IgD-negative memory B cell (primary cell): ENCODE measurements at regions not wholly inside any gene's neighbourhood (a gene's known extent, or its start where the extent isn't known, plus 50 kb on each side); places are given as distances from the start of the nearest gene placed in this dataset.

Source experiments
- H3K27ac Mint-ChIP-seq, 3 donors: one replicate each; pipeline ENCODE4 v1.8.0; 2020 to 2022; ENCODE audit warnings: mild to moderate bottlenecking in 3 of 3, mixed read lengths in 3 of 3, moderate library complexity in 1 of 3
- H3K27me3 Mint-ChIP-seq: one replicate; pipeline ENCODE4 v1.8.0; 2021; ENCODE audit warnings: mixed read lengths
- H3K36me3 Mint-ChIP-seq: one replicate; pipeline ENCODE4 v1.8.0; 2020; ENCODE audit warnings: mild to moderate bottlenecking, mixed read lengths
- H3K4me1 Mint-ChIP-seq, 3 donors: one replicate each; pipeline ENCODE4 v1.8.0; 2020 to 2022; ENCODE audit warnings: mixed read lengths in 3 of 3, mild to moderate bottlenecking in 1 of 3
- H3K4me3 Mint-ChIP-seq, 4 donors: one replicate each; pipeline ENCODE4 v1.8.0; 2020 to 2022; ENCODE audit warnings: mild to moderate bottlenecking in 4 of 4, mixed read lengths in 4 of 4, moderate library complexity in 3 of 4
- H3K9me3 Mint-ChIP-seq, 3 donors: one replicate each; pipeline ENCODE4 v1.8.0; 2020 to 2021; ENCODE audit warnings: mixed read lengths in 3 of 3, mild to moderate bottlenecking in 1 of 3

- Mint-ChIP-seq H3K4me3 (peak overlapping the region in 1 of 4 donors; percentile 19), H3K36me3 (peaks cover 5% of the 10 kb centered on the region), H3K27me3 (peaks cover under 1% of the 10 kb centered on the region), H3K4me1 (peaks cover 6 to 12% (median 9%) of the 10 kb centered on the region in 3 donors), H3K9me3 (peaks cover 5 to 17% (median 8%) of the 10 kb centered on the region in 3 donors), H3K27ac (no peak overlapping the region)
These were observed 364.9 kb downstream of the ICE1 start for GRCh38 chr5:5787373-5787772.

GRCh38 chr5:5784101-5784500 is 361.6 kb downstream of the ICE1 start:
- peaks cover 6 to 9% (median 9%) of the 10 kb centered on the region in 3 donors for H3K4me1 Mint-ChIP-seq
- H3K4me3 Mint-ChIP-seq: peak overlapping the region in 2 of 4 donors; percentile 56 to 79
- H3K36me3 Mint-ChIP-seq: peaks cover 3% of the 10 kb centered on the region
- H3K9me3 Mint-ChIP-seq: peaks cover 7 to 17% (median 8%) of the 10 kb centered on the region in 3 donors
- H3K27ac Mint-ChIP-seq: no peak overlapping the region
- H3K27me3 Mint-ChIP-seq: no peaks in the 10 kb centered on the region

GRCh38 chr5:5783021-5783420 is 360.5 kb downstream of the ICE1 start:
- Mint-ChIP-seq H3K27me3 (no peaks in the 10 kb centered on the region), H3K4me3 (no peak overlapping the region), H3K4me1 (peaks cover 5 to 6% (median 5%) of the 10 kb centered on the region in 3 donors), H3K27ac (no peak overlapping the region), H3K9me3 (peaks cover 7 to 17% (median 8%) of the 10 kb centered on the region in 3 donors), H3K36me3 (peaks cover 3% of the 10 kb centered on the region)

- H3K27me3 Mint-ChIP-seq: no peaks in the 10 kb centered on the region
- H3K4me1 Mint-ChIP-seq: peaks cover 5 to 6% (median 5%) of the 10 kb centered on the region in 3 donors
- H3K27ac Mint-ChIP-seq: no peak overlapping the region
- H3K9me3 Mint-ChIP-seq: peaks cover 7 to 16% (median 8%) of the 10 kb centered on the region in 3 donors
- H3K4me3 Mint-ChIP-seq: no peak overlapping the region
- H3K36me3 Mint-ChIP-seq: peaks cover 3% of the 10 kb centered on the region
These were observed 359.9 kb downstream of the ICE1 start for GRCh38 chr5:5782402-5782801.

GRCh38 chr5:5781335-5781734 is 358.9 kb downstream of the ICE1 start:
- no peak overlapping the region for H3K4me3 Mint-ChIP-seq
- peaks cover 2 to 5% (median 4%) of the 10 kb centered on the region in 3 donors for H3K9me3 Mint-ChIP-seq
- peaks cover 3% of the 10 kb centered on the region for H3K36me3 Mint-ChIP-seq
- H3K27ac Mint-ChIP-seq: no peak overlapping the region
- H3K4me1 Mint-ChIP-seq: peaks cover under 1 to 5% (median 3%) of the 10 kb centered on the region in 3 donors
- H3K27me3 Mint-ChIP-seq: no peaks in the 10 kb centered on the region

GRCh38 chr5:5780253-5780652 is 357.8 kb downstream of the ICE1 start:
- Mint-ChIP-seq H3K9me3 (peaks cover 0 to 2% (median 2%) of the 10 kb centered on the region in 3 donors), H3K27ac (peak overlapping the region in 1 of 3 donors; percentile 55), H3K4me1 (peaks cover 0 to 9% (median 4%) of the 10 kb centered on the region in 3 donors), H3K36me3 (peaks cover 3% of the 10 kb centered on the region), H3K4me3 (no peak overlapping the region), H3K27me3 (no peaks in the 10 kb centered on the region)

- peaks cover 3% of the 10 kb centered on the region for H3K36me3 Mint-ChIP-seq
- no peaks in the 10 kb centered on the region for H3K27me3 Mint-ChIP-seq
- peaks cover 13 to 18% (median 15%) of the 10 kb centered on the region in 3 donors for H3K4me1 Mint-ChIP-seq
- no peak overlapping the region for H3K27ac Mint-ChIP-seq
- peaks cover 0 to 2% (median 0%) of the 10 kb centered on the region in 3 donors for H3K9me3 Mint-ChIP-seq
- no peak overlapping the region for H3K4me3 Mint-ChIP-seq
These were observed 354.5 kb downstream of the ICE1 start for GRCh38 chr5:5777013-5777412.

GRCh38 chr5:5772202-5772601 is 349.7 kb downstream of the ICE1 start:
- Mint-ChIP-seq H3K9me3 (no peaks in the 10 kb centered on the region), H3K27ac (peak overlapping the region in 1 of 3 donors; percentile 54), H3K4me3 (peak overlapping the region in 2 of 4 donors; percentile 67 to 69), H3K36me3 (peaks cover 3% of the 10 kb centered on the region), H3K27me3 (no peaks in the 10 kb centered on the region), H3K4me1 (peaks cover 23 to 37% (median 30%) of the 10 kb centered on the region in 3 donors)

- Mint-ChIP-seq H3K27me3 (no peaks in the 10 kb centered on the region), H3K9me3 (no peaks in the 10 kb centered on the region), H3K27ac (peak overlapping the region in 1 of 3 donors; percentile 81), H3K4me1 (peaks cover 23 to 38% (median 29%) of the 10 kb centered on the region in 3 donors), H3K4me3 (peak overlapping the region in 1 of 4 donors; percentile 79), H3K36me3 (peaks cover 3% of the 10 kb centered on the region)
These were observed 348.3 kb downstream of the ICE1 start for GRCh38 chr5:5770825-5771224.

- no peaks in the 10 kb centered on the region for H3K36me3 Mint-ChIP-seq
- no peaks in the 10 kb centered on the region for H3K9me3 Mint-ChIP-seq
- no peak overlapping the region for H3K4me3 Mint-ChIP-seq
- peaks cover 2% of the 10 kb centered on the region for H3K27me3 Mint-ChIP-seq
- H3K4me1 Mint-ChIP-seq: peaks cover 14 to 25% (median 20%) of the 10 kb centered on the region in 3 donors
- H3K27ac Mint-ChIP-seq: no peak overlapping the region
These were observed 344.9 kb downstream of the ICE1 start for GRCh38 chr5:5767286-5767928.

GRCh38 chr5:5765066-5765850 is 342.8 kb downstream of the ICE1 start:
- Mint-ChIP-seq H3K4me1 (peaks cover 2 to 7% (median 6%) of the 10 kb centered on the region in 3 donors), H3K9me3 (peaks cover 0 to 2% (median 0%) of the 10 kb centered on the region in 3 donors), H3K4me3 (no peak overlapping the region)

GRCh38 chr5:5764246-5764645 is 341.8 kb downstream of the ICE1 start:
- H3K4me3 Mint-ChIP-seq: no peak overlapping the region
- H3K27ac Mint-ChIP-seq: no peak overlapping the region
- H3K27me3 Mint-ChIP-seq: peaks cover 2% of the 10 kb centered on the region
- H3K4me1 Mint-ChIP-seq: peaks cover 0 to 4% (median 0%) of the 10 kb centered on the region in 3 donors
- peaks cover 2% of the 10 kb centered on the region for H3K36me3 Mint-ChIP-seq
- peaks cover 0 to 2% (median 0%) of the 10 kb centered on the region in 3 donors for H3K9me3 Mint-ChIP-seq

More at GRCh38 chr5:5765066-5765850, 342.8 kb downstream of the ICE1 start:
- peaks cover 2% of the 10 kb centered on the region for H3K27me3 Mint-ChIP-seq
- no peak overlapping the region for H3K27ac Mint-ChIP-seq
- H3K36me3 Mint-ChIP-seq: peaks cover 2% of the 10 kb centered on the region

- H3K27me3 Mint-ChIP-seq: no peaks in the 10 kb centered on the region
- peak overlapping the region in 2 of 3 donors; percentile 64 to 73 for H3K27ac Mint-ChIP-seq
- H3K4me1 Mint-ChIP-seq: peaks cover 27 to 59% (median 54%) of the 10 kb centered on the region in 3 donors
- peaks cover 2% of the 10 kb centered on the region for H3K36me3 Mint-ChIP-seq
- peaks cover 0 to 2% (median 0%) of the 10 kb centered on the region in 3 donors for H3K9me3 Mint-ChIP-seq
- peak overlapping the region; percentile 53 to 92 (median 74) for H3K4me3 Mint-ChIP-seq
These were observed 334.3 kb downstream of the ICE1 start for GRCh38 chr5:5756762-5757161.

GRCh38 chr5:5755888-5756287 is 333.4 kb downstream of the ICE1 start:
- Mint-ChIP-seq H3K4me1 (peaks cover 36 to 66% (median 63%) of the 10 kb centered on the region in 3 donors), H3K27me3 (no peaks in the 10 kb centered on the region), H3K9me3 (no peaks in the 10 kb centered on the region), H3K27ac (peak overlapping the region; percentile 64 to 86 (median 73)), H3K4me3 (peak overlapping the region; percentile 65 to 92 (median 74)), H3K36me3 (no peaks in the 10 kb centered on the region)

GRCh38 chr5:5752844-5753243 is 330.4 kb downstream of the ICE1 start:
- Mint-ChIP-seq H3K27ac (peak overlapping the region; percentile 81 to 93 (median 86)), H3K27me3 (no peaks in the 10 kb centered on the region)

More at GRCh38 chr5:5752844-5753243, 330.4 kb downstream of the ICE1 start:
- H3K4me3 Mint-ChIP-seq: peak overlapping the region; percentile 74 to 91 (median 81)
- H3K4me1 Mint-ChIP-seq: peaks cover 42 to 70% (median 62%) of the 10 kb centered on the region in 3 donors
- no peaks in the 10 kb centered on the region for H3K36me3 Mint-ChIP-seq
- H3K9me3 Mint-ChIP-seq: no peaks in the 10 kb centered on the region
